ENCODE measurements at regions not wholly inside any gene's neighbourhood (a gene's known extent, or its start where the extent isn't known, plus 50 kb on each side); places are given as distances from the start of the nearest gene placed in this dataset.
"Not testable (repeated sequence)": the region's sequence is repeated elsewhere in the genome, so short reads cannot be mapped to it uniquely, and the experiment has no call there.

DNA sequence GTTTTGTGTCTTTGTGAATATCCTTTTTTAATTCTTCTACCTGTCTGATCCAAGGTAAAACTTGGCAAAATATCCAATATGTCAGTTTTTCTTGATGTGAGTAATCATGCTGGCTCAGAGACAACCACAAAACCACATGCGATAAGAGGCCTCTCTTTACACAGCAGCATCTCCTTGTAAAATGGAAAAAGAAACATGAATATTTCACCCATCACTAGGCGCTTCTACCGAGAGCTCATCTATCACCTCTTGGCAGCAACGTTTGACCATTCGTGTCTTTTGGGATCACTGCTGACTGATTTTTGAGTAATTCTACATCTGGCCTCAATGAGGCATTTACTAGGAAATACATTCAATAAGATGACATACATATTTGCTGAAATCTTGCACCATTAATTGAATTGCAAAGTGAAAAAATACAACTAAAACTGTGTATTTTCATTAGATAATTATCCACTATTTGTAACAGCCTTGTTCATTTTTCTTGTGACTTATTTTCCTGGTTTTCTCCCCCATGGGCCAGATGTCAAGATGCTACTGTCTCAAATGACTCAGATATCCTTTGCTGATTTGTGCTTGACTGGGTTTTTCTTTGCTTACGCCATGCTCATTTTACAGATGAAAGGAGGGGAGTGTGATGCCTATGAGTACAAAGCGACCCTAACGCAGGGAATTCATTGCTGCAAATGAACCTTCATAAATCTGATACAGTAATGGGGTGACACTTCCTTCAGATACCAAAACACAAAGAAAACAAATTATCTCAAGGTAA is 467.5 kb downstream of the FBXO15 start:
- H3K9me3 ChIP-seq (ENCODE audit: control insufficient read depth, insufficient read depth, low read length): no peaks in the 10 kb centered on the region

GRCh38 chr18:73677450-73677849 is 470.2 kb downstream of the FBXO15 start:
- Histone ChIP-seq H3K4me1 (ENCODE audit: control insufficient read depth, insufficient read depth, low read length) (no peaks in the 10 kb centered on the region), H3K9me3 (ENCODE audit: control insufficient read depth, insufficient read depth, low read length) (no peaks in the 10 kb centered on the region), H3K27ac (ENCODE audit: low read length) (no peak overlapping the region), H3K36me3 (ENCODE audit: control insufficient read depth, insufficient read depth, low read length) (no peaks in the 10 kb centered on the region), H3K4me3 (ENCODE audit: low read length) (no peak overlapping the region), H3K27me3 (ENCODE audit: control insufficient read depth, insufficient read depth, low read length) (no peaks in the 10 kb centered on the region)
- DNase-seq (ENCODE audit: low read depth, low spot score): no peak

More for the DNA sequence above, 467.5 kb downstream of the FBXO15 start:
- no CpG with 5 or more reads among the region's 8 CpGs for WGBS (ENCODE audit: insufficient coverage, insufficient read length)
- no peaks in the 10 kb centered on the region for H3K27me3 ChIP-seq (ENCODE audit: control insufficient read depth, insufficient read depth, low read length)
- no peak for DNase-seq (ENCODE audit: low read depth, low spot score)
- no peak overlapping the region for H3K4me3 ChIP-seq (ENCODE audit: low read length)
- H3K27ac ChIP-seq (ENCODE audit: low read length): no peak overlapping the region
- H3K36me3 ChIP-seq (ENCODE audit: control insufficient read depth, insufficient read depth, low read length): no peaks in the 10 kb centered on the region
- H3K4me1 ChIP-seq (ENCODE audit: control insufficient read depth, insufficient read depth, low read length): no peaks in the 10 kb centered on the region

DNA sequence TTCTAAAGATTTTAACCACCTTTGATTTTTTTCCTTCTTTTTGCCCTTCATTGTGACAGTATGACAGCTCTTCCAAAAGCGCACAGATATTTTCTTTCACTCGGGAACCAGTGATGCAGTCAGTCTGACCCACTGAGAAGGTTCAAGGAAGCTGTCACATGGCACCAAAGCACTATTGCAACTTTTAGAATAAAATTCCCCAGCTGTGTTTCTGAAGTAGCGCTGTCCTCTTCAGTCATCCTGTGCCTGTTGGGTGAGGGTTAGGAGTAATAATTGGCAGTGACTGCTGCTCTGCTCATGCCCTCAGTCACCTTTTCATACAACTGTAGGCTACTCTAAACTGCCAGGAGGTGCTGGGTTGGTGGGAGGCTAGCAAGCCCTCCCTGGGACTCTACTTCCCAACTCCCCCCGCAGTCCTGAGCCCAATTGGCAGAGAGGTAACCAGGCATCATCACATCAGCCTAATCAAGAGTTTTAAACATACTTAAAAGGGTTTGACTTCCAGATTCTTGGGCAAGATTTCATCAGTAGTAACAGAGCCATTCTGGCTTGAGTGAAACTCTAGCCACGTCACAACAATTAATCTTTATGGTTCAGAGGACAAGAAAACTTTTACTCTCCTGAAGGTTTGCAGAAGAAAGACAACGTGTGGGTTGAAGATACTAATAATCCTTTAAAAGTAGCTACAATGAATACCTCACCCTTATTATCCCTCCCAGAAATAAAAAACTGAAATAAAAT is 473.3 kb downstream of the FBXO15 start:
- Histone ChIP-seq H3K4me3 (ENCODE audit: low read length) (no peak overlapping the region), H3K27me3 (ENCODE audit: control insufficient read depth, insufficient read depth, low read length) (no peaks in the 10 kb centered on the region), H3K27ac (ENCODE audit: low read length) (no peak overlapping the region), H3K9me3 (ENCODE audit: control insufficient read depth, insufficient read depth, low read length) (no peaks in the 10 kb centered on the region), H3K4me1 (ENCODE audit: control insufficient read depth, insufficient read depth, low read length) (no peaks in the 10 kb centered on the region), H3K36me3 (ENCODE audit: control insufficient read depth, insufficient read depth, low read length) (no peaks in the 10 kb centered on the region)
- no peak for DNase-seq (ENCODE audit: low read depth, low spot score)
- whole genome bisulfite sequencing (ENCODE audit: insufficient coverage, insufficient read length): no CpG with 5 or more reads among the region's 6 CpGs

DNA sequence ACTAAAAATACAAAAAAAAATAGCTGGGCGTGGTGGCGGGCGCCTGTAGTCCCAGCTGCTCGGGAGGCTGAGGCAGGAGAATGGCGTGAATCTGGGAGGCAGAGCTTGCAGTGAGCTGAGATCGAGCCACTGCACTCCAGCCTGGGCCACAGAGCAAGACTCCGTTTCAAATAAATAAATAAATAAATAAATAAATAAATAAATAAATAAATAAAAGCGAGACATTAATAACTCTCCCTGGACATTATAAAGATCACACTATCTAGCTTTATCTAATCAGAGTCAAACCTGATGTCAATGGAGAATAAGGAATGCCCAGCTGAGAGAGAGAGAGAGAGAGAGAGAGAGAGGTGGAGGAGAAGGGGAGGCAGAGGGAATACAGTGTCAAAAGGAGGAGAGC is 476.2 kb downstream of the FBXO15 start:
- not testable (repeated sequence) for DNase-seq (ENCODE audit: low read depth, low spot score); H3K27me3 ChIP-seq (ENCODE audit: control insufficient read depth, insufficient read depth, low read length); H3K9me3 ChIP-seq (ENCODE audit: control insufficient read depth, insufficient read depth, low read length); H3K36me3 ChIP-seq (ENCODE audit: control insufficient read depth, insufficient read depth, low read length); H3K27ac ChIP-seq (ENCODE audit: low read length); H3K4me1 ChIP-seq (ENCODE audit: control insufficient read depth, insufficient read depth, low read length); H3K4me3 ChIP-seq (ENCODE audit: low read length)
- WGBS (ENCODE audit: insufficient coverage, insufficient read length): no CpG with 5 or more reads among the region's 8 CpGs

- WGBS (ENCODE audit: insufficient coverage, insufficient read length): no CpG with 5 or more reads among the region's 5 CpGs
- no peaks in the 10 kb centered on the region for H3K36me3 ChIP-seq (ENCODE audit: control insufficient read depth, insufficient read depth, low read length)
- H3K4me3 ChIP-seq (ENCODE audit: low read length): no peak overlapping the region
- no peaks in the 10 kb centered on the region for H3K27me3 ChIP-seq (ENCODE audit: control insufficient read depth, insufficient read depth, low read length)
- H3K27ac ChIP-seq (ENCODE audit: low read length): no peak overlapping the region
- no peaks in the 10 kb centered on the region for H3K4me1 ChIP-seq (ENCODE audit: control insufficient read depth, insufficient read depth, low read length)
- DNase-seq (ENCODE audit: low read depth, low spot score): no peak
- H3K9me3 ChIP-seq (ENCODE audit: control insufficient read depth, insufficient read depth, low read length): no peaks in the 10 kb centered on the region
Observed at GRCh38 chr18:73670524-73670923, 477.1 kb downstream of the FBXO15 start.

GRCh38 chr18:73670039-73670438 is 477.6 kb downstream of the FBXO15 start:
- H3K27ac ChIP-seq (ENCODE audit: low read length): no peak overlapping the region
- no peaks in the 10 kb centered on the region for H3K36me3 ChIP-seq (ENCODE audit: control insufficient read depth, insufficient read depth, low read length)
- no peaks in the 10 kb centered on the region for H3K27me3 ChIP-seq (ENCODE audit: control insufficient read depth, insufficient read depth, low read length)
- no peaks in the 10 kb centered on the region for H3K9me3 ChIP-seq (ENCODE audit: control insufficient read depth, insufficient read depth, low read length)
- DNase-seq (ENCODE audit: low read depth, low spot score): no peak
- H3K4me1 ChIP-seq (ENCODE audit: control insufficient read depth, insufficient read depth, low read length): no peaks in the 10 kb centered on the region
- H3K4me3 ChIP-seq (ENCODE audit: low read length): no peak overlapping the region

GRCh38 chr18:73669297-73669696 is 478.3 kb downstream of the FBXO15 start:
- Histone ChIP-seq H3K27ac (ENCODE audit: low read length) (no peak overlapping the region), H3K27me3 (ENCODE audit: control insufficient read depth, insufficient read depth, low read length) (no peaks in the 10 kb centered on the region), H3K4me1 (ENCODE audit: control insufficient read depth, insufficient read depth, low read length) (no peaks in the 10 kb centered on the region), H3K9me3 (ENCODE audit: control insufficient read depth, insufficient read depth, low read length) (no peaks in the 10 kb centered on the region), H3K4me3 (ENCODE audit: low read length) (no peak overlapping the region), H3K36me3 (ENCODE audit: control insufficient read depth, insufficient read depth, low read length) (no peaks in the 10 kb centered on the region)
- WGBS (ENCODE audit: insufficient coverage, insufficient read length): no CpG with 5 or more reads among the region's 6 CpGs
- DNase-seq (ENCODE audit: low read depth, low spot score): no peak

- no CpG with 5 or more reads among the region's 1 CpG for WGBS (ENCODE audit: insufficient coverage, insufficient read length)
- Histone ChIP-seq H3K27ac (ENCODE audit: low read length) (no peak overlapping the region), H3K9me3 (ENCODE audit: control insufficient read depth, insufficient read depth, low read length) (no peaks in the 10 kb centered on the region), H3K4me1 (ENCODE audit: control insufficient read depth, insufficient read depth, low read length) (no peaks in the 10 kb centered on the region), H3K4me3 (ENCODE audit: low read length) (no peak overlapping the region), H3K36me3 (ENCODE audit: control insufficient read depth, insufficient read depth, low read length) (no peaks in the 10 kb centered on the region), H3K27me3 (ENCODE audit: control insufficient read depth, insufficient read depth, low read length) (no peaks in the 10 kb centered on the region)
- no peak for DNase-seq (ENCODE audit: low read depth, low spot score)
Observed at GRCh38 chr18:73668051-73668450, 479.6 kb downstream of the FBXO15 start.

- WGBS (ENCODE audit: insufficient coverage, insufficient read length): no CpG with 5 or more reads among the region's 1 CpG
- no peaks in the 10 kb centered on the region for H3K9me3 ChIP-seq (ENCODE audit: control insufficient read depth, insufficient read depth, low read length)
- H3K4me3 ChIP-seq (ENCODE audit: low read length): no peak overlapping the region
Observed at GRCh38 chr18:73666772-73667171, 480.9 kb downstream of the FBXO15 start.

DNA sequence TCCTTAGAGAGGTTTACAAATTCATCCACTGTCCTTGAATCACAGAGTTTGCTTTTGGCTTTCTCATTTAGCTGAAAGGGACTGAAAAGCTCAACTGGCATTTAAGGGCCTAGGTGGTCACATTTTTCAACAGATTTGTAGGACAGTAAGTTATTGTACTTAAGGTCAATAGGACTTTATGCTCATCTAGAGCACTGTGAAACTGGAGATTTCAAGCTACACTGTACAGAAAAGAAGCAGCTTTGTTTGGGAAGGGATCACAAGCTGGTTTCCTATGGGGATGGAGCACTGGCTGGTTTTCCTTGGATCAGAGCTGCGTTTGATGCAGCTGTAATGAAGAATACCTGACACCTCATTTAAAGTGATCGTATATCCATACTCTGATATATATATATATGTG is 482.7 kb downstream of the FBXO15 start:
- whole genome bisulfite sequencing (ENCODE audit: insufficient coverage, insufficient read length): no CpG with 5 or more reads among the region's 2 CpGs
- Histone ChIP-seq H3K27me3 (ENCODE audit: control insufficient read depth, insufficient read depth, low read length) (no peaks in the 10 kb centered on the region), H3K27ac (ENCODE audit: low read length) (no peak overlapping the region), H3K4me1 (ENCODE audit: control insufficient read depth, insufficient read depth, low read length) (no peaks in the 10 kb centered on the region), H3K4me3 (ENCODE audit: low read length) (no peak overlapping the region), H3K9me3 (ENCODE audit: control insufficient read depth, insufficient read depth, low read length) (no peaks in the 10 kb centered on the region), H3K36me3 (ENCODE audit: control insufficient read depth, insufficient read depth, low read length) (no peaks in the 10 kb centered on the region)
- no peak for DNase-seq (ENCODE audit: low read depth, low spot score)

More at GRCh38 chr18:73666772-73667171, 480.9 kb downstream of the FBXO15 start:
- Histone ChIP-seq H3K36me3 (ENCODE audit: control insufficient read depth, insufficient read depth, low read length) (no peaks in the 10 kb centered on the region), H3K4me1 (ENCODE audit: control insufficient read depth, insufficient read depth, low read length) (no peaks in the 10 kb centered on the region), H3K27ac (ENCODE audit: low read length) (no peak overlapping the region), H3K27me3 (ENCODE audit: control insufficient read depth, insufficient read depth, low read length) (no peaks in the 10 kb centered on the region)
- DNase-seq (ENCODE audit: low read depth, low spot score): no peak

DNA sequence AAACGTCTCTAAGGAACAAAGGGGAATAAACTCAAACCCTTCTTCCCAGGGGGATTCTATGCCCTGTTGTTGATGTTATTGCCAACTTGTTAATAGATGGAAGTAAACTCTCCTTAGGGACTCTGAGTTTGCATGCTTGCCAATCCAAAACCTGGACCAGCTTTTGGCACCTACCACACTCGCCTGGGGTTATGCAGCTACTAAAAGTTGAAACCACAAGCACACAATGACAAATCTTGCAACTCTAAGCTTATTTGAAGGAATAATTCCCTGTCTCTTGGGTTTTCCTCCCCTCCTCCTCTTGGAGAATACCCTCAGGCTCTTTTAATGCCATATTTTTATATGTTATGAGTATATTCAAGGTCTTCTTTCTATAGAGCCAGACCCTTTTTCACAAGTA is 484.1 kb downstream of the FBXO15 start:
- no CpG with 5 or more reads among the region's 2 CpGs for WGBS (ENCODE audit: insufficient coverage, insufficient read length)

More for the DNA sequence above, 484.1 kb downstream of the FBXO15 start:
- Histone ChIP-seq H3K4me1 (ENCODE audit: control insufficient read depth, insufficient read depth, low read length) (no peaks in the 10 kb centered on the region), H3K4me3 (ENCODE audit: low read length) (no peak overlapping the region), H3K36me3 (ENCODE audit: control insufficient read depth, insufficient read depth, low read length) (no peaks in the 10 kb centered on the region), H3K27me3 (ENCODE audit: control insufficient read depth, insufficient read depth, low read length) (no peaks in the 10 kb centered on the region), H3K27ac (ENCODE audit: low read length) (no peak overlapping the region), H3K9me3 (ENCODE audit: control insufficient read depth, insufficient read depth, low read length) (no peaks in the 10 kb centered on the region)
- no peak for DNase-seq (ENCODE audit: low read depth, low spot score)

All from iPS DF 6.9 (cell line).